WTC11 (cell line): ENCODE measurements at regions not wholly inside any gene's neighbourhood (a gene's known extent, or its start where the extent isn't known, plus 50 kb on each side); places are given as distances from the start of the nearest gene placed in this dataset.
A peak's percentile ranks its signal among the peaks of the same experiment; 100 is the strongest.

Experiments
- ATAC-seq: fragments of 200-7000 bp; cut with Tn5 transposase; 2 replicates; pipeline ENCODE4 v1.10.0; 2021; ENCODE audit warnings: mild to moderate bottlenecking, moderate library complexity
- CTCF ChIA-PET: fragments of 300-600 bp; sonication (Branson Sonifier 250); formaldehyde crosslinking; loops from one replicate; lab custom pipeline; 2021; ENCODE audit warnings: antibody characterized with exemption; lab: Charles Lee
- POLR2A ChIA-PET: fragments of 350-600 bp; sonication (Branson Sonifier 250); formaldehyde crosslinking; loops from one replicate; lab custom pipeline; 2021; ENCODE audit warnings: antibody characterized with exemption; lab: Charles Lee
- DNase-seq: peaks from one replicate; pipeline ENCODE4 v3.0.0; 2021; ENCODE audit warnings: low spot score
- H3K27ac Mint-ChIP-seq: 2 replicates; pipeline ENCODE4 v1.8.0; 2021; ENCODE audit warnings: mixed read lengths
- H3K27me3 Mint-ChIP-seq: 2 replicates; pipeline ENCODE4 v1.8.0; 2021; ENCODE audit warnings: low read depth, mild to moderate bottlenecking, moderate library complexity, mixed read lengths
- H3K36me3 Mint-ChIP-seq: 2 replicates; pipeline ENCODE4 v1.8.0; 2021; ENCODE audit warnings: mixed read lengths
- H3K4me1 Mint-ChIP-seq: 2 replicates; pipeline ENCODE4 v1.8.0; 2022; ENCODE audit warnings: mixed read lengths
- H3K4me3 Mint-ChIP-seq: 2 replicates; pipeline ENCODE4 v1.8.0; 2021; ENCODE audit warnings: mild to moderate bottlenecking, moderate library complexity, mixed read lengths
- H3K9me3 Mint-ChIP-seq: 2 replicates; pipeline ENCODE4 v1.8.0; 2021; ENCODE audit warnings: mixed read lengths
- CBFB ChIP-seq: sonication (generic); formaldehyde crosslinking; IDR thresholded peaks from 2 replicates; pipeline ENCODE4 v1.8.1; 2022; ENCODE audit warnings: mild to moderate bottlenecking, low read depth, missing genetic modification reagents
- EMX1 ChIP-seq: fragments of 250-450 bp; sonication (Bioruptor Pico); IDR thresholded peaks from 2 replicates; pipeline ENCODE4 v1.8.0; 2021; ENCODE audit warnings: mild to moderate bottlenecking
- GABPB1 ChIP-seq: sonication (generic); formaldehyde crosslinking; IDR thresholded peaks from 2 replicates; pipeline ENCODE4 v1.8.1; 2023; ENCODE audit warnings: mild to moderate bottlenecking, missing genetic modification reagents
- GTF2I ChIP-seq: fragments of 250-450 bp; sonication (Bioruptor Pico); conservative IDR thresholded peaks from 2 replicates; pipeline ENCODE4 v1.4.0; 2021; ENCODE audit warnings: mild to moderate bottlenecking
- MLX ChIP-seq: sonication (generic); formaldehyde crosslinking; IDR thresholded peaks from 2 replicates; pipeline ENCODE4 v1.8.1; 2023; ENCODE audit warnings: mild to moderate bottlenecking, missing genetic modification reagents, moderate library complexity
- RORB ChIP-seq: fragments of 250-450 bp; sonication (Bioruptor Pico); IDR thresholded peaks from 2 replicates; pipeline ENCODE4 v1.9.0; 2021; ENCODE audit warnings: mild to moderate bottlenecking
- SMAD3 ChIP-seq: sonication (generic); formaldehyde crosslinking; IDR thresholded peaks from 2 replicates; pipeline ENCODE4 v1.8.0; 2022; ENCODE audit warnings: missing genetic modification reagents, mild to moderate bottlenecking, borderline replicate concordance
- SP1 ChIP-seq: sonication (generic); formaldehyde crosslinking; conservative IDR thresholded peaks from 2 replicates; pipeline ENCODE4 v1.8.1; 2022; ENCODE audit warnings: missing genetic modification reagents
- ZNF232 ChIP-seq: sonication (generic); formaldehyde crosslinking; IDR thresholded peaks from 2 replicates; pipeline ENCODE4 v1.8.0; 2022; ENCODE audit warnings: mild to moderate bottlenecking, missing genetic modification reagents
- ZNF396 ChIP-seq: fragments of 250-450 bp; sonication (Bioruptor Pico); IDR thresholded peaks from 2 replicates; pipeline ENCODE4 v1.8.0; 2021; ENCODE audit warnings: mild to moderate bottlenecking, moderate library complexity, borderline replicate concordance
- ZSCAN18 ChIP-seq: fragments of 250-450 bp; sonication (Bioruptor Pico); IDR thresholded peaks from 2 replicates; pipeline ENCODE4 v2.1.2; 2022; ENCODE audit warnings: mild to moderate bottlenecking, moderate library complexity
- TF ChIP-seq, protein P1 (sequence below): sonication (generic); formaldehyde crosslinking; IDR thresholded peaks from 2 replicates; pipeline ENCODE4 v1.8.0; 2022; ENCODE audit warnings: mild to moderate bottlenecking, missing genetic modification reagents
- TF ChIP-seq, protein P2 (sequence below): sonication (generic); formaldehyde crosslinking; IDR thresholded peaks from 2 replicates; pipeline ENCODE4 v1.8.1; 2022; ENCODE audit warnings: mild to moderate bottlenecking, moderate library complexity, missing genetic modification reagents
- TF ChIP-seq, protein P3 (sequence below): sonication (generic); formaldehyde crosslinking; IDR thresholded peaks from 2 replicates; pipeline ENCODE4 v1.8.0; 2022; ENCODE audit warnings: missing genetic modification reagents

GRCh38 chr2:19519045-19519444, 160.6 kb upstream of the OSR1 start (continued):
- no peak for TF ChIP-seq CBFB (CRISPR knock-in tag)

DNA sequence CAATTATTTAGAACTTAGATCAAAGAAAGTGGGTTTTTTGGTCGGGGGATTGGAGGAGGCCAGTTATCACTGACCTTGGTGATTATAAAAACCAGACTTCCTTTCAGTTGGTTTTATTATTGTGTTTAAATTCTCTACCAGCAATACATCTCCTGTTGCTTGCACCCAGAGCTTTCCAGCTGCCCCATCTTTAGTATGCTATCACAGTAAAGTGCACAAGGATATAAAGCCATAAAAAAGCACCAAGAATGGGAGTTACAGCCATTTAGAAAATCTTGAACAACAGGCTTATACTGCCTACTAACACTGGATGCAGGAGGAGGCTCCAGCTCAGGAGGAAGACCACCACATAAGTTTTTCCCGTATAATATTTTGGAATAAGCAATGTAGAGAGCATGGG, 148.7 kb upstream of the OSR1 start:
- Mint-ChIP-seq H3K9me3 (no peaks in the 10 kb centered on the region), H3K27ac (no peak overlapping the region), H3K27me3 (no peaks in the 10 kb centered on the region), H3K4me1 (peaks cover 8% of the 10 kb centered on the region), H3K36me3 (no peaks in the 10 kb centered on the region), H3K4me3 (no peak overlapping the region)
- no peak for TF ChIP-seq EMX1
- no peak for TF ChIP-seq ZSCAN18 (CRISPR knock-in tag)
- TF ChIP-seq RORB, result no peak
- no peak for TF ChIP-seq ZNF232 (CRISPR knock-in tag)
- no peak for TF ChIP-seq SP1 (CRISPR knock-in tag)
- TF ChIP-seq ZNF396 (CRISPR knock-in tag), result no peak
- TF ChIP-seq, protein P1, sequence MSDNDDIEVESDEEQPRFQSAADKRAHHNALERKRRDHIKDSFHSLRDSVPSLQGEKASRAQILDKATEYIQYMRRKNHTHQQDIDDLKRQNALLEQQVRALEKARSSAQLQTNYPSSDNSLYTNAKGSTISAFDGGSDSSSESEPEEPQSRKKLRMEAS (CRISPR knock-in tag), result no peak
- TF ChIP-seq MLX (CRISPR knock-in tag), result no peak
- no peak for TF ChIP-seq SMAD3 (CRISPR knock-in tag)
- no peak for TF ChIP-seq GTF2I (CRISPR knock-in tag)
- TF ChIP-seq, protein P2, sequence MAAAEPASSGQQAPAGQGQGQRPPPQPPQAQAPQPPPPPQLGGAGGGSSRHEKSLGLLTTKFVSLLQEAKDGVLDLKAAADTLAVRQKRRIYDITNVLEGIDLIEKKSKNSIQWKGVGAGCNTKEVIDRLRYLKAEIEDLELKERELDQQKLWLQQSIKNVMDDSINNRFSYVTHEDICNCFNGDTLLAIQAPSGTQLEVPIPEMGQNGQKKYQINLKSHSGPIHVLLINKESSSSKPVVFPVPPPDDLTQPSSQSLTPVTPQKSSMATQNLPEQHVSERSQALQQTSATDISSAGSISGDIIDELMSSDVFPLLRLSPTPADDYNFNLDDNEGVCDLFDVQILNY (CRISPR knock-in tag), result no peak
- ATAC-seq (no peak), DNase-seq (no peak)
- ChIA-PET POLR2A (no interaction called here), CTCF (no interaction called here)

DNA sequence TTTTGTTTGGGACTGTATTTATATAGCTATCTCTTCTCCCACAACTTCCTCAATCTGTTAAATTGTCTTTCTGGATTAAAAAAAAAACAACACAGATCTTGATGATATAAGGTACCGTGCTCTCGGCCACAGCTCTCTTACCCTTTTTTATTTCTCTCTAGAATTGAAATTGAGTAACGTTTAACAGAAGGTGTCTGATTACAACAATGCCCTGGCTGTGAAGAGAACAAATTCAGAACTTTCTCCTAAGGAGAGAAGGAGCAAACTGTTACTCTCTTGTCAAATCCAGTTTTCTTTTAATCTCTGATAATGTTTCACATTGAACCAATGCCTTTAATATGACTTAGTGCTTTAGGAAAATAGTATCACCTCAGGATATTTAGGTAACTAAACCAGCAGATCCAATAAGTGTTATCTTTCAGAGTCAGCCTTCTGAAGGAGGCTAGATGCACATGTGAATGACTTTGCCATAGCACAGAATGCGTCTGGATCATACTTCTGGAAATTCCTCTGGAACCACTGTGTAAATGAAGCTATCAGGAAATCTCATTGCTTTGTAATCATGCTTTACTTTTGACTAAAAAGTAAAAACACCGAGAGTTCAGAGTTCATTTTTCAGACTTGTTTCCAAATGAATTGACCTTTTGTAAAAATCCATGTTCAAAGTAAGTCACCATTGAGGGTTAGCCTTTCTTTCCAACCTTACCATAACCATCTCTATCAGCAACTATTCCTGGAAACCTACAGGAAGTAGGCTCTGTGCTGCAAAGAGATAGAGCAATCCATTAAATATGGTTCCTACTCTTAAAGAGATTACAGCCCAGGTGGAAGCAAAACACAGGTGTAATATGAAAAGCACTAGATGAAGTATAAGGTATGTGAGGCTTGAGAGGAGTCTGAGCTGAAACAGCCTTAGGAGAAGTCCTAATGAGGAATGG, 147.0 kb upstream of the OSR1 start:
- Mint-ChIP-seq H3K27ac (no peak overlapping the region), H3K27me3 (no peaks in the 10 kb centered on the region), H3K4me3 (no peak overlapping the region), H3K9me3 (no peaks in the 10 kb centered on the region), H3K36me3 (no peaks in the 10 kb centered on the region), H3K4me1 (peaks cover 8% of the 10 kb centered on the region)
- TF ChIP-seq, protein P3, sequence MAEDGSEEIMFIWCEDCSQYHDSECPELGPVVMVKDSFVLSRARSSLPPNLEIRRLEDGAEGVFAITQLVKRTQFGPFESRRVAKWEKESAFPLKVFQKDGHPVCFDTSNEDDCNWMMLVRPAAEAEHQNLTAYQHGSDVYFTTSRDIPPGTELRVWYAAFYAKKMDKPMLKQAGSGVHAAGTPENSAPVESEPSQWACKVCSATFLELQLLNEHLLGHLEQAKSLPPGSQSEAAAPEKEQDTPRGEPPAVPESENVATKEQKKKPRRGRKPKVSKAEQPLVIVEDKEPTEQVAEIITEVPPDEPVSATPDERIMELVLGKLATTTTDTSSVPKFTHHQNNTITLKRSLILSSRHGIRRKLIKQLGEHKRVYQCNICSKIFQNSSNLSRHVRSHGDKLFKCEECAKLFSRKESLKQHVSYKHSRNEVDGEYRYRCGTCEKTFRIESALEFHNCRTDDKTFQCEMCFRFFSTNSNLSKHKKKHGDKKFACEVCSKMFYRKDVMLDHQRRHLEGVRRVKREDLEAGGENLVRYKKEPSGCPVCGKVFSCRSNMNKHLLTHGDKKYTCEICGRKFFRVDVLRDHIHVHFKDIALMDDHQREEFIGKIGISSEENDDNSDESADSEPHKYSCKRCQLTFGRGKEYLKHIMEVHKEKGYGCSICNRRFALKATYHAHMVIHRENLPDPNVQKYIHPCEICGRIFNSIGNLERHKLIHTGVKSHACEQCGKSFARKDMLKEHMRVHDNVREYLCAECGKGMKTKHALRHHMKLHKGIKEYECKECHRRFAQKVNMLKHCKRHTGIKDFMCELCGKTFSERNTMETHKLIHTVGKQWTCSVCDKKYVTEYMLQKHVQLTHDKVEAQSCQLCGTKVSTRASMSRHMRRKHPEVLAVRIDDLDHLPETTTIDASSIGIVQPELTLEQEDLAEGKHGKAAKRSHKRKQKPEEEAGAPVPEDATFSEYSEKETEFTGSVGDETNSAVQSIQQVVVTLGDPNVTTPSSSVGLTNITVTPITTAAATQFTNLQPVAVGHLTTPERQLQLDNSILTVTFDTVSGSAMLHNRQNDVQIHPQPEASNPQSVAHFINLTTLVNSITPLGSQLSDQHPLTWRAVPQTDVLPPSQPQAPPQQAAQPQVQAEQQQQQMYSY (CRISPR knock-in tag), result no peak
- TF ChIP-seq GABPB1 (CRISPR knock-in tag), result peak; percentile 73
- DNase-seq (no peak), ATAC-seq (no peak)
- CTCF ChIA-PET, result no interaction called here
- POLR2A ChIA-PET, result no interaction called here
